A172 (cell line): ENCODE measurements at regions not wholly inside any gene's neighbourhood (a gene's known extent, or its start where the extent isn't known, plus 50 kb on each side); places are given as distances from the start of the nearest gene placed in this dataset.

Source experiments
- DNase-seq: peaks from one replicate; pipeline ENCODE4 v3.0.0-alpha.2; 2015; ENCODE audit warnings: low spot score

GRCh38 chr11:112811783-112812182, 149.4 kb upstream of the NCAM1 start:
- DNase-seq: no peak

GRCh38 chr11:112812729-112813128, 148.5 kb upstream of the NCAM1 start:
- no peak for DNase-seq

GRCh38 chr11:112814168-112814567, 147.1 kb upstream of the NCAM1 start:
- no peak for DNase-seq

GRCh38 chr11:112817376-112817775, 143.8 kb upstream of the NCAM1 start:
- DNase-seq: no peak

DNA sequence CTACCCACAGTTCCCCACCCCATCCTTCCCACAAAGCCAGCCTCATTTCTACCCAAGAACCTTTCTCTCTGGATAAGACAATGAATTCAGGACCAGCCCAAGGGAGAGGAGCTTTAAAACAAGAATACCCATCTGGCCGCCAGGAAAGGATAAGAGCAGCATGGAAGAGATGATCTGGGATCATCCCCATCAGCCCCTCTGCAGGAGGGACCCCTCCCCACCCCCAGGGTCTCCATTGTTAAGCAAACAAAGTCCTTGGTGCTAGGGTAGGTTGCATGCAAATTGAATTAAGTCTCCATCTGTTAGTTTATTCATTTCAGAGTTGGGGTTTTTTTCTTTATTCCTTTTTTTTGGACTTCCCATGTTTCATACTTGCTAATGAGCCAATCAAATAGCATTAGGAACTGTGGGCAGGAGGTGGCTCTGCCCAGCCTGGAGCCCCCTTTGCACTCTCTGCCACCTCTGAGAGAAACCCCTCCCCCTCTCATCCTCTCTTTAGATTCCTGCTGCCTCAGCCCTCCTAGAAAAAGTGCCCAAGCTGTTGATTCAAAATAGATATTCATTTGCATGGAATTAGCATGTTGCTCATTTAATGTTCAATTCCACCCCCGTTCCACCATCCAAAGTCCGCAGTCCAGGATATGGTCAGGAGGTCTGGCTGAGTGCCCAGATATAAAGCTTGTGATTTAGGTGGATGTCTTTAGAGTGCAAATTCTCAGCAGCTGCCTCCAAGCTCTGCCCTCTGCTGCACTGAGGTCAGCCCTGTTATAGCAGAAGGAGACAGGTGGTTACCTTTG, 138.5 kb upstream of the NCAM1 start:
- DNase-seq: peak; percentile 8

DNA sequence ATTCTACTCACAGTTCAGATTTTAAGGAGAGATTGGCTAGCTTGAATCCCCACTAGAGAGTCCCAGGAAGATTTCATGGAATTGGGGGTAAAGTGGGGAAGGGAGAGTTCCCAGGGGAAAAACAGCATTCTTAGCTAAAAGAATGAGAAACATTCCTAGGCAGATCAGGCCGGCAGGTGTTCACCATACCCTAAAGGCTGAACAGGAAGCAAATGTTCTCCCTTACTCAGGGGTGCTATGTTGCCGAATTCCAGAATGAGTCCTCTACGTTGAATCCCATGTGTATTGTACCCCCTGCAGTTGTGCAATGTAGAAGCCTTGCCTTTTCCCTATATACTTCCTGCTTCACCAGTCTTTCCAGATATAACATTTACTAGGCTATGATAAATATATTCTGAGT, 135.2 kb upstream of the NCAM1 start:
- DNase-seq: no peak

GRCh38 chr11:112826788-112827187, 134.4 kb upstream of the NCAM1 start:
- no peak for DNase-seq

DNA sequence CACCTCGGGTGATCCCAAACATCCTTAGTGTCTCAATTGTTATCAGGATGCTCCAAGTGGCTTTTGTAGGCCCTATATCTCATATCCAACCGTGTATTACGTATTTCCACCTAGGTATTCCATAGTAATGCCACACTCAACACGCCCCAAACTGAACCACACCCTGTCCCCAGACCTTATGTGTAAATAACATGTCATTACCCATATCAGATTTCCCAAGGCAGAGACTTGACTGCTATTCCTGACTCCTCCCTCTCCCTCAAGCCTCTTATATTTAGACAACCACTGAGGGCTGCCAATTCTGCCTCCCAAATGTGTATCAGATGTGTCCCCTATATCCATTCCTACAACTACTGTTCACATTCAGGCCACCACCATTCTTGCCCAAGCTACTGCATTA, 132.8 kb upstream of the NCAM1 start:
- no peak for DNase-seq

DNA sequence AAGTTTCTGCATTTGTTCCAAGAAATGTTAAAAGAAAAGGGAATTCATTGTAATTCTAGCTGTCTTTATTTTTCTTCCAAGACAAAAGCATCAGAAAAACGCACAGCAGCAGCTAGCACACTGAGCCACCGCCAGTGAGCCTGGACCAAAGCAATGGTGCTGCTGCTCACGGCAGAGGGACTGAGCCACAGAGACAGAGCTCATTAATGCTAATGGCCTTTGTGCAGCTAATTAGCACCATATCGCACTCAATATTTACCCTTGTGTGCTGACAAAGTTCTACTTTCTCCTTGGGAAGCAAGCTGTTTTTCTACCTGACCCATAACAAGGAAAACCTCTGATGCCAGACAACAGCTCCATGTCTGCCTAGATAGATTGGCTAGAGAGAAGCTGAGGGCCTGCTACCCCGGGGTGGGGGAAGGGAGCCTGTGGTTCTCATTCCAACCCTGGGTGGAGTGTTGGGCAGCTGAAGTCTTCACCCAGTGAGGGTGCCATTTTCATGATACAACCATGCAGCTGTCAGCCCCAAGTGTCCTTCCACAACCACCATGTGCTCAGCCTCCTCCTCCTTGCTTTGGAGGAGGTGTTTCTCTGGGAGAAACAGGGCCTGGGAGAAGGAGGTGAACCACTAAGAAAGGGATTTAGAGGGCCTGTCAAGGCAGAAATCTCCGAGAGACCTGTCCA, 131.1 kb upstream of the NCAM1 start:
- DNase-seq: no peak

DNA sequence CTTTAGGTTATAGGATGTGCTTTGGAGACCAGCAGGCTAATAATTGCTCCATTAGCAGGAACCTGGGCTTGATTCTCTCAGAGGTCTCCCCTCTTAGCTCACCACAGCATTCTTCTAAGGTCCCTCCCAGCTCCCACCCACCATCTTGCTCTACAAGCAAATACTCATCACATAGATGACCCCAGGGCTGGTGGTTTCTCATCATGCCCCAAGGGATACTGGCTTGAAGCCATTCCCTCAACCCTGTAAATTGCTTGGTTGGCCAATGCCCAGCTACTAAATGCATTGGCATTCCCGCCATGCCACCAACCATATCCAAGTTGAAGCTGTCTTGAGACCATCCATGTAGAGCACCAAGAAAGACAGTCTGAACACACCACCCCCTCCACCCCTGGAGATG, 130.2 kb upstream of the NCAM1 start:
- no peak for DNase-seq

DNA sequence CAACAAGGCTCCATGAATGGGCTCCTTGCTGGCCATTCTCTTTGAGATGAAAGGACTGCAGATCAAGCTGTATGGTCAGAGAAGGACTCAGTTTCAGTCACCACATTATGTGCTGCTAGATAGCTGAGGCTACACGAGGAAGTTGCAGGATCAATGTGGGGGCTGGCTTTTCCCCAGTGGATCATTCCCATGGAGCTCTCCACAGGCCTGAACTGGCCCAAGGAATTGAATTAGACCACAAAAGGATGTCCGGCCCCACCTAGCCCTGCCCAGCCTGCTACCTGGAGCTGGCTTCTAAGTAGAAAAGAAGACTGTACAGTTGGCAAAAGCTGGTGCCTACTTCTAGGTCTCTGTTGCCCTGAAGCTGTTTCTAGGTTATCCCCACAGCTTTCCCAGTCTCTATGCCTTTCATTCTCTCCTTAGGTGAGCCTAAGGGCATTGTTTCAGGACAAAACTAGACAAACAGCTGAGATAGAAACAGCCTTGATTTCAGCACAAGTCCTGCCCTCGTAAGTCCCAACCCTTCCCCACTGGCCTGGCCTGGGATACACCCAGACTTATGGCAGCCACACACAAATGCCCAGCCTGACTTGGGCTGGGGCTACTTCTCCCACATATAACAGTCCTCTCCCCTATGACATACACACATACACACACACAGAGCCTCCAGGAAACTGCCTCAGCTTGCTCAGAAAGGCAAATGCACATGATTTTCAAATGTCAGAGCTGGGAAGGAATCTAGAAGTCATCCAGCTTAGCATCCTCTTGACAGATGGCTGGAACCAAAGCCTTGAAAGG, 129.1 kb upstream of the NCAM1 start:
- no peak for DNase-seq

GRCh38 chr11:112834277-112834755, 126.9 kb upstream of the NCAM1 start:
- peak; percentile 14 for DNase-seq

DNA sequence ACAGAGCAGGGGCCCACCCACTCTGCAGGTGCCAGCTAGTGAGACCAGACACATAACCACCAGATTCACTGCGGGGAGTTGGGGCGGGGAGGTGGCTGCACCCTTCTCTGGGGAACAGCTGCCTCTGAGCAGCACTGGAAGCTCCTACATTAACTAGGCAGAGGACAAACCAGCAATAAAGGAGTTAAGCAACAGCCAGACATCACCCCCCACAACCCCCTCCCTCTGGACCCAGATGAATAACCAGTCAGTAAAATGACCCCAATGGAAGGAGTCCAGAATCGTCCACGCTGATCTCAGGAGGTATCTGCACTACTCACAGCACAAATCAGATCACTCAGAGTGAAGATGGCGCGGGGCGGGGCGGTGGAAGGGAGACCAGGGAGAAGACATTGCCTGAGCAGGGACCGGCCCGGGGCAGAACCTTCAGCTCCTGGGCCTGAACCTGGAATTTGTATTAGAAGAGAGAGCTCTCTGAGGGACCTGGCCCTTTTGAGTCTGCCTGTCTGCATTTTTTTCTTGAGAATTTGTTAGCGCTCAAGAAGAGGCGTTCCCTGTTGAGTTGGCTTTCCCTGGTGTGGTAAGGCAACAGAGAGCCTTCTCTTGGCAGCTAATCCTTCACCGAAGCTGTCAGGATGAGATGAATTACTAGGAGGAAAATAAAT, 125.5 kb upstream of the NCAM1 start:
- no peak for DNase-seq

DNA sequence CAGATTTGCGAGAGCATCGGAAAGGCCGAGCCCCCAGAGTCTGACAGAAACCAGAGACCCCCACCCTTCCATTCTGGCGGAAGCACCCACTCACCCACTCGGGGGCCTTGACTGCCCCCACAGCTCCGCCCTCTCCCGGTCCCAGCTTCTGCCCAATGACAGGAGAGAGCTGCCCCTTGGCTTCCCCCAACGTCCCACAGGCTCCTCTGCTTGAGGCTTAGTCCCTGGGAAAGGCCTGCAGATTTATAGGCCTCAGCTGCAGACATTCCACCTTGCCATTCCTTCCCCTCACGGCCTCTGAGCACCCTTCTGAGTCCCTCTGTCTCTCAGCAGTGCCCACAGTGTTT, 125.0 kb upstream of the NCAM1 start:
- no peak for DNase-seq

DNA sequence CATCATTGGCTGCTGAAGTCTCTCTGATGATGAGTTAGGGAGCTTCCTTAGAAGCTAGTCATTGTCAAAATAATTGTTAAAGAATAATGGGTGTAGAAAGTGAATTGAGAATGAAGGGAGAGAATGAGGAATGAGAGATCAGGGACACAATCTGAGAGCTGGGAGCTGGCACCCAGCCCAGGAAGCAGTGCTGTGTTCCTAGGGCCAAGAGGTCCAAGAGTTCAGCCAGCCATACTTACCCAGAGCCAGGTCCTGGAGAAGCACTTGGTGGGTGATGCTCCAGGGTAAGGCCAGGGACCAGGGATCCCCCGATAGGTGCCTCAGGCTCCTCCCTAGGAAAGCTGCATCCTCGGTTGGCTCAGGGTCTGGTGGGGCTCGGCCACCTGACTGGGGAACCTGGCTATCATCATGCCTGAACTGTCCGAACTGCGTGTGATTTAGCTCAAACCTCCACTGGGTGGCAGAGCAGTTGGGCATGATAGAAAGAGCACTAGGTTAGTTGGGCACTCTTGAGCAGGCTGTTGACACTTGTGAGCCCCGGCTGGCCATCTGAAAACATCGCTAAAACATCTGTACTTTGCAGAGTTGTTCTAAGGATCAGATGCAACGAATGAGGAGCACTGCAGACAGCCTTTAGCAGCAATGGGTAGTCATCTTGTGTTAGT, 123.9 kb upstream of the NCAM1 start:
- DNase-seq: no peak

GRCh38 chr11:112839051-112839450, 122.2 kb upstream of the NCAM1 start:
- no peak for DNase-seq

GRCh38 chr11:112841729-112842128, 119.5 kb upstream of the NCAM1 start:
- no peak for DNase-seq

DNA sequence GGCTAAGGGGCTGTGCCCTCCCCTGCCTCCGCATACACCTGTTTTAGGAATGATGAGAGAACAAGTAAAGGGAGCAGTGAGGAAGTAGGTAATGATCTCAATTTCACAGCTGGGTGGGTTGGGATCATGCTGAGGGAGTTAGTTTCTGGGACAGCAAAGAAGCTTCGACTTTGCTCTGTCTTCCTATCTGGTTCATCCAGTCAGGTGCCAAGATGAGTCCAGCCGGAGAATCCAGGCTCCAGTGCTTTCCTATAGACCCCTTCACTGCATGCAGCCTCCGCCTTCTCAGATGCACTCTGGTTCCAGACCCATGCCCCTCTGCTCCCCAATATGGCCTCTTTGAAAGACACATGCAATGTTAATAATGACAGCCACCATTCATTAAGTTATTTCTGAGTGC, 119.1 kb upstream of the NCAM1 start:
- no peak for DNase-seq

DNA sequence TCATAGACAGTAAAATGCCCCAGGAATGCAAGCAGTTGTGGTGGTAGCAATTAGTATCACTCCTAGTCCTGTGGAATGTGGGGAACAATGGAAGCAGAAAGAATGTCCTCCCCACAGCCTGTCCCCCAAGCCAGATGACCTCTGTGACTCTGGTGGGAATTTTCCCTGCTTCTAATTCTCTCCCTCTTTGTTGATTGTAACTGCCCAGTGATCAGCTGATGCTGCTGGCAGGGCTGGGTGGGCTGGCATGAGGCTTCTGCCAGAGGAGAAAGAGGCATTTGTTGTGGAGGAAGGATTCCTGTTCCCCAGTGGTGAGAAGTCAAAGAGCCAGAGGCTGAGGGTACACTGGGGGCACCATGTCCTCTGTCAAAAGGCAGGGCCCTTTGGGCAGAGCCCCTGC, 116.7 kb upstream of the NCAM1 start:
- peak; percentile 11 for DNase-seq

- DNase-seq: no peak
These were observed 113.7 kb upstream of the NCAM1 start for GRCh38 chr11:112847568-112847967.

GRCh38 chr11:112852143-112852866, 108.9 kb upstream of the NCAM1 start:
- peak; percentile 78 for DNase-seq
